ENCODE measurements at regions not wholly inside any gene's neighbourhood (a gene's known extent, or its start where the extent isn't known, plus 50 kb on each side); places are given as distances from the start of the nearest gene placed in this dataset.

DNA sequence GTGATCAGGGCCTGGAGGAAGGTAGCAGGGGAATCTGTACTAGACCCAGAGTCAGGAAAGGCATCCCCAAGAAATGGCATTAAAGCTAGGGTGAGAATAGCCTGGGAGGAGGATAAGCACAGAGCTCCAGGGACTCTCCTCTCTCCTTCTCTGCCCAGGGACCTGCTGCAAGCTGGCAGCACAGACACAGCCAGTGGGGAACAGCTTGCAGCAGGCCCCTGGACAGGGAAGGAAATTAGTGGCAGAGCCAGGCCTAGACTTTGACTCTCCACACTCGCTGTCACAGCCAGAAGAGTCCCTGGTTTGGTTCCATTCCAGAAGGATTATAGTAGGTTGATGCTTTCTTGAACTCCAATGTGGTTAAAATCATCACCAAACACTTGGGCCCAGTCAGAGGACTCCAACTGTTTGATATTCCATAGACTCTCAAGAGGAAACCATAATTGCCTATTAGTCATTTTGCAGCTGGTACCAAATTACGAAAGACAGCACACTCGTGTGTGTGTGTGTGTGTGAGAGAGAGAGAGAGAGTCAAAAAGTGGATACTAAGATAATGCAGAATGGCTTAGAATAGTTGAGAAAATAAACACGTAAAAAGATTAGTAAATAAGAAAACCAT, 95.5 kb upstream of the ATP8B1 start:
- peak; percentile 87 for DNase-seq
- Histone ChIP-seq H2AFZ (no peak overlapping the region), H3K9me2 (ENCODE audit: insufficient read depth) (no peaks in the 10 kb centered on the region), H3K27me3 (replicated peaks; ENCODE audit: insufficient read depth) (no peaks in the 10 kb centered on the region), H3K79me2 (ENCODE audit: insufficient read depth) (no peaks in the 10 kb centered on the region), H3K4me3 (no peak overlapping the region), H3K9ac (no peak overlapping the region), H3K4me2 (ENCODE audit: unreplicated experiment) (peak overlapping the region; percentile 45), H3K27ac (peak overlapping the region; percentile 39), H3K36me3 (ENCODE audit: low read depth) (no peaks in the 10 kb centered on the region), H3F3A (ENCODE audit: insufficient read depth) (peaks cover 20% of the 10 kb centered on the region), H3K9me3 (ENCODE audit: low read depth) (no peaks in the 10 kb centered on the region), H4K20me1 (ENCODE audit: insufficient read depth) (no peaks in the 10 kb centered on the region), H3K4me1 (ENCODE audit: insufficient read depth) (peaks cover 15% of the 10 kb centered on the region)
- 2 to 14% methylated on average over 4 of the region's 4 CpGs for WGBS, 2 experiments (ENCODE audit: low coverage in 1 of 2, low lambda C conversion rate in 2 of 2, missing lambda C conversion rate in 2 of 2)
- TF ChIP-seq EZH2phosphoT487 (IDR thresholded peaks at IDR 0.05; ENCODE audit: insufficient read depth, low read depth) (peak; percentile 79; the same call in 1 of the 2 replicates), EZH2 (IDR thresholded peaks at IDR 0.05; ENCODE audit: insufficient read depth, poor library complexity, severe bottlenecking) (no peak)
- in situ Hi-C loops (cut with MboI): loop anchor here (10.0 kb wide), 1 partner anchor 216 kb away; no protein-coding TSS in a partner anchor

- no peak overlapping the region for H2AFZ ChIP-seq
- WGBS, 2 experiments (ENCODE audit: low coverage in 1 of 2, low lambda C conversion rate in 2 of 2, missing lambda C conversion rate in 2 of 2): 70 to 78% methylated on average over 9 of the region's 9 CpGs
Observed at GRCh38 chr18:57895182-57895581, 92.1 kb upstream of the ATP8B1 start.

DNA sequence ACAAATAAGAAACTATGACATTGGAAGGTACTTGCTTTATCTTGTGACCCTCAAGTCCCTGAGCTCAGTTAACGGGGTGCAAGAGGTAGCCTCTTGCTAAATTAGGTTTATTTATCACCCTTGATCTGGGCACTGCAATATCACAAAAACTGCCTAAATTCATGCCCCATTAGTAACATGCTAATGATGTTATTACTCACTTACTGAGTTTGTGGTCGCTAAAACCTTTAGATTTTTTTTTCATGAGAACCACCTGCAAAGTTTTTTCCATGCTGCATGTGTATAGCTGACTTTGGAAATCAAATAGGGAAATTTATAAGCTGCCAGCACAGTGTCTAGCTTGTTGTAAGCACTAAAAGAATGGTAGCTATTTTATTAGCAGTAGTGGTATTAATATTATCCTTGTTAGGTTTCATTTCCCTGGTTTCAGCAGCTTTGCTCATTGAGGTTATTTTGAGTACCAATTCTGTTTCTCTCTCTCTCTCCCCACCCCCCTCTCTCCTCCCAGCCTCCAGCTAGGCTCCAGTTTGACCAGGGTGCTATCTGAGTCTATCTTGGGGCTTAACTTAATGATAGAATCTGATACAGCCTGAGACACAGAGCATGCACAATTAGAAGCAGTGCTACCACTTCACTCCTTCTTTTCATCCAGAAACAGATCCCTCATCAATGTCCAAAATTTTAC, 88.7 kb upstream of the ATP8B1 start:
- no peak overlapping the region for H3K4me3 ChIP-seq
- no peaks in the 10 kb centered on the region for H4K20me1 ChIP-seq (ENCODE audit: insufficient read depth)
- in situ Hi-C loops (cut with MboI): loop anchor here (10.0 kb wide), 1 partner anchor 223 kb away; no protein-coding TSS in a partner anchor
- H3K4me2 ChIP-seq (ENCODE audit: unreplicated experiment): no peak overlapping the region
- H3F3A ChIP-seq (ENCODE audit: insufficient read depth): no peaks in the 10 kb centered on the region
- 0 out of 2 replicates have a peak, but pooled peaks cover 17% of the 10 kb centered on the region for H3K27me3 ChIP-seq (replicated peaks; ENCODE audit: insufficient read depth)
- H3K9me3 ChIP-seq (ENCODE audit: low read depth): no peaks in the 10 kb centered on the region
- no peak for TF ChIP-seq EZH2 (IDR thresholded peaks at IDR 0.05; ENCODE audit: insufficient read depth, poor library complexity, severe bottlenecking)
- TF ChIP-seq EZH2phosphoT487 (IDR thresholded peaks at IDR 0.05; ENCODE audit: insufficient read depth, low read depth): no peak
- H3K4me1 ChIP-seq (ENCODE audit: insufficient read depth): peaks cover 6% of the 10 kb centered on the region; the same call in 1 of the 2 replicates
- no peak for DNase-seq
- no peak overlapping the region for H3K9ac ChIP-seq
- H3K27ac ChIP-seq: no peak overlapping the region
- no peaks in the 10 kb centered on the region for H3K9me2 ChIP-seq (ENCODE audit: insufficient read depth)
- H3K36me3 ChIP-seq (ENCODE audit: low read depth): no peaks in the 10 kb centered on the region
- no peaks in the 10 kb centered on the region for H3K79me2 ChIP-seq (ENCODE audit: insufficient read depth)
- 36 to 58% methylated on average over 2 of the region's 2 CpGs for WGBS, 2 experiments (ENCODE audit: low coverage in 1 of 2, low lambda C conversion rate in 2 of 2, missing lambda C conversion rate in 2 of 2)
- H2AFZ ChIP-seq: no peak overlapping the region

More at GRCh38 chr18:57895182-57895581, 92.1 kb upstream of the ATP8B1 start:
- H3K79me2 ChIP-seq (ENCODE audit: insufficient read depth): no peaks in the 10 kb centered on the region
- no peaks in the 10 kb centered on the region for H3K36me3 ChIP-seq (ENCODE audit: low read depth)
- H3K27me3 ChIP-seq (replicated peaks; ENCODE audit: insufficient read depth): 0 out of 2 replicates have a peak, but pooled peaks cover 17% of the 10 kb centered on the region
- H3K27ac ChIP-seq: no peak overlapping the region
- DNase-seq: no peak
- peaks cover 20% of the 10 kb centered on the region for H3F3A ChIP-seq (ENCODE audit: insufficient read depth)
- no peak overlapping the region for H3K4me3 ChIP-seq
- H3K9me3 ChIP-seq (ENCODE audit: low read depth): no peaks in the 10 kb centered on the region
- TF ChIP-seq EZH2 (IDR thresholded peaks at IDR 0.05; ENCODE audit: insufficient read depth, poor library complexity, severe bottlenecking) (no peak), EZH2phosphoT487 (IDR thresholded peaks at IDR 0.05; ENCODE audit: insufficient read depth, low read depth) (no peak)
- peaks cover 15% of the 10 kb centered on the region for H3K4me1 ChIP-seq (ENCODE audit: insufficient read depth)
- H3K4me2 ChIP-seq (ENCODE audit: unreplicated experiment): no peak overlapping the region
- H3K9ac ChIP-seq: no peak overlapping the region
- H4K20me1 ChIP-seq (ENCODE audit: insufficient read depth): no peaks in the 10 kb centered on the region
- in situ Hi-C loops (cut with MboI): loop anchor here (10.0 kb wide), 1 partner anchor 220 kb away; no protein-coding TSS in a partner anchor
- no peaks in the 10 kb centered on the region for H3K9me2 ChIP-seq (ENCODE audit: insufficient read depth)

DNA sequence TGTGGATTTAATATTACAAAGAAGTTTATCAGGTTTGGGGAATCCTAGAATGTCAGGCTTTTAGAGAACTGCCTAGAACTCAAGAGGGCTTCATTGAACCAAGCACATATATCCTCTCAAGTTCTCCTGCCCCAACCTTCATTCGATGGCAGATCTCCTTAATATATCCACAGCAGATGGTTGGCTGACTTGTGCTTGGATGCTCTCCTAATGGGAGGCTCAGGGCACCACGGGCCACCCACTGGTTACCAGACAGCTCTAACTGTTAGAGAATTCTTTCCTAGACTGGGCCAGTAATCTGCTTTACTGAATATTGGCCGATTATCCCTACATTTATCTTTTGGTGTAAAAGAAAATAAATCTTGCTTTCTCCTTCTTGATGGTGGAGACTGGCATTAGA, 87.2 kb upstream of the ATP8B1 start:
- H3K9ac ChIP-seq: no peak overlapping the region
- H3K9me3 ChIP-seq (ENCODE audit: low read depth): no peaks in the 10 kb centered on the region
- peaks cover 6% of the 10 kb centered on the region; the same call in 1 of the 2 replicates for H3K4me1 ChIP-seq (ENCODE audit: insufficient read depth)
- no peak overlapping the region for H2AFZ ChIP-seq
- no peaks in the 10 kb centered on the region for H3F3A ChIP-seq (ENCODE audit: insufficient read depth)
- DNase-seq: no peak
- in situ Hi-C loops (cut with MboI): loop anchor here (10.0 kb wide), 1 partner anchor 225 kb away; no protein-coding TSS in a partner anchor
- no peaks in the 10 kb centered on the region for H4K20me1 ChIP-seq (ENCODE audit: insufficient read depth)
- H3K27me3 ChIP-seq (replicated peaks; ENCODE audit: insufficient read depth): 0 out of 2 replicates have a peak, but pooled peaks cover 17% of the 10 kb centered on the region
- no peak overlapping the region for H3K4me2 ChIP-seq (ENCODE audit: unreplicated experiment)
- 14 to 16% methylated on average over 3 of the region's 3 CpGs for WGBS, 2 experiments (ENCODE audit: low coverage in 1 of 2, low lambda C conversion rate in 2 of 2, missing lambda C conversion rate in 2 of 2)
- no peaks in the 10 kb centered on the region for H3K79me2 ChIP-seq (ENCODE audit: insufficient read depth)
- no peak overlapping the region for H3K27ac ChIP-seq
- no peak overlapping the region for H3K4me3 ChIP-seq
- no peaks in the 10 kb centered on the region for H3K9me2 ChIP-seq (ENCODE audit: insufficient read depth)
- no peak for TF ChIP-seq EZH2 (IDR thresholded peaks at IDR 0.05; ENCODE audit: insufficient read depth, poor library complexity, severe bottlenecking)
- TF ChIP-seq EZH2phosphoT487 (IDR thresholded peaks at IDR 0.05; ENCODE audit: insufficient read depth, low read depth): no peak
- H3K36me3 ChIP-seq (ENCODE audit: low read depth): no peaks in the 10 kb centered on the region

Measured in GM23248 (cell line).